ENCODE measurements at regions not wholly inside any gene's neighbourhood (a gene's known extent, or its start where the extent isn't known, plus 50 kb on each side); places are given as distances from the start of the nearest gene placed in this dataset.

GRCh38 chr2:8149007-8149405, 532.9 kb upstream of the ID2 start:
- TF ChIP-seq YY1 (IDR thresholded peaks at IDR 0.05) (no peak), GABPA (IDR thresholded peaks at IDR 0.05 in 1 of 2, conservative IDR thresholded peaks at IDR 0.05 in 1 of 2) (no peak), JUND (IDR thresholded peaks at IDR 0.05) (no peak), HNF4G (IDR thresholded peaks at IDR 0.05) (no peak), HNF4A (conservative IDR thresholded peaks at IDR 0.05) (no peak), RXRA (IDR thresholded peaks at IDR 0.05) (no peak), TAF1 (conservative IDR thresholded peaks at IDR 0.05) (no peak), EGR1 (IDR thresholded peaks at IDR 0.05; ENCODE audit: low read depth in 2 of 2) (no peak), FOXA1 (IDR thresholded peaks at IDR 0.05) (no peak), RAD21 (IDR thresholded peaks at IDR 0.05) (no peak), NR2F2 (IDR thresholded peaks at IDR 0.05) (no peak), SP1 (IDR thresholded peaks at IDR 0.05) (no peak), FOXA2 (IDR thresholded peaks at IDR 0.05) (no peak), ZBTB33 (IDR thresholded peaks at IDR 0.05) (no peak)
- TF ChIP-seq, protein P1, sequence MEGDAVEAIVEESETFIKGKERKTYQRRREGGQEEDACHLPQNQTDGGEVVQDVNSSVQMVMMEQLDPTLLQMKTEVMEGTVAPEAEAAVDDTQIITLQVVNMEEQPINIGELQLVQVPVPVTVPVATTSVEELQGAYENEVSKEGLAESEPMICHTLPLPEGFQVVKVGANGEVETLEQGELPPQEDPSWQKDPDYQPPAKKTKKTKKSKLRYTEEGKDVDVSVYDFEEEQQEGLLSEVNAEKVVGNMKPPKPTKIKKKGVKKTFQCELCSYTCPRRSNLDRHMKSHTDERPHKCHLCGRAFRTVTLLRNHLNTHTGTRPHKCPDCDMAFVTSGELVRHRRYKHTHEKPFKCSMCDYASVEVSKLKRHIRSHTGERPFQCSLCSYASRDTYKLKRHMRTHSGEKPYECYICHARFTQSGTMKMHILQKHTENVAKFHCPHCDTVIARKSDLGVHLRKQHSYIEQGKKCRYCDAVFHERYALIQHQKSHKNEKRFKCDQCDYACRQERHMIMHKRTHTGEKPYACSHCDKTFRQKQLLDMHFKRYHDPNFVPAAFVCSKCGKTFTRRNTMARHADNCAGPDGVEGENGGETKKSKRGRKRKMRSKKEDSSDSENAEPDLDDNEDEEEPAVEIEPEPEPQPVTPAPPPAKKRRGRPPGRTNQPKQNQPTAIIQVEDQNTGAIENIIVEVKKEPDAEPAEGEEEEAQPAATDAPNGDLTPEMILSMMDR (IDR thresholded peaks at IDR 0.05; ENCODE audit: low read depth, low read length, missing input control), result no peak
- TF ChIP-seq, protein P2, sequence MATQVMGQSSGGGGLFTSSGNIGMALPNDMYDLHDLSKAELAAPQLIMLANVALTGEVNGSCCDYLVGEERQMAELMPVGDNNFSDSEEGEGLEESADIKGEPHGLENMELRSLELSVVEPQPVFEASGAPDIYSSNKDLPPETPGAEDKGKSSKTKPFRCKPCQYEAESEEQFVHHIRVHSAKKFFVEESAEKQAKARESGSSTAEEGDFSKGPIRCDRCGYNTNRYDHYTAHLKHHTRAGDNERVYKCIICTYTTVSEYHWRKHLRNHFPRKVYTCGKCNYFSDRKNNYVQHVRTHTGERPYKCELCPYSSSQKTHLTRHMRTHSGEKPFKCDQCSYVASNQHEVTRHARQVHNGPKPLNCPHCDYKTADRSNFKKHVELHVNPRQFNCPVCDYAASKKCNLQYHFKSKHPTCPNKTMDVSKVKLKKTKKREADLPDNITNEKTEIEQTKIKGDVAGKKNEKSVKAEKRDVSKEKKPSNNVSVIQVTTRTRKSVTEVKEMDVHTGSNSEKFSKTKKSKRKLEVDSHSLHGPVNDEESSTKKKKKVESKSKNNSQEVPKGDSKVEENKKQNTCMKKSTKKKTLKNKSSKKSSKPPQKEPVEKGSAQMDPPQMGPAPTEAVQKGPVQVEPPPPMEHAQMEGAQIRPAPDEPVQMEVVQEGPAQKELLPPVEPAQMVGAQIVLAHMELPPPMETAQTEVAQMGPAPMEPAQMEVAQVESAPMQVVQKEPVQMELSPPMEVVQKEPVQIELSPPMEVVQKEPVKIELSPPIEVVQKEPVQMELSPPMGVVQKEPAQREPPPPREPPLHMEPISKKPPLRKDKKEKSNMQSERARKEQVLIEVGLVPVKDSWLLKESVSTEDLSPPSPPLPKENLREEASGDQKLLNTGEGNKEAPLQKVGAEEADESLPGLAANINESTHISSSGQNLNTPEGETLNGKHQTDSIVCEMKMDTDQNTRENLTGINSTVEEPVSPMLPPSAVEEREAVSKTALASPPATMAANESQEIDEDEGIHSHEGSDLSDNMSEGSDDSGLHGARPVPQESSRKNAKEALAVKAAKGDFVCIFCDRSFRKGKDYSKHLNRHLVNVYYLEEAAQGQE (IDR thresholded peaks at IDR 0.05), result no peak
- TF ChIP-seq, protein P3, sequence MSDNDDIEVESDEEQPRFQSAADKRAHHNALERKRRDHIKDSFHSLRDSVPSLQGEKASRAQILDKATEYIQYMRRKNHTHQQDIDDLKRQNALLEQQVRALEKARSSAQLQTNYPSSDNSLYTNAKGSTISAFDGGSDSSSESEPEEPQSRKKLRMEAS (IDR thresholded peaks at IDR 0.05), result no peak
- TF ChIP-seq, protein P4, sequence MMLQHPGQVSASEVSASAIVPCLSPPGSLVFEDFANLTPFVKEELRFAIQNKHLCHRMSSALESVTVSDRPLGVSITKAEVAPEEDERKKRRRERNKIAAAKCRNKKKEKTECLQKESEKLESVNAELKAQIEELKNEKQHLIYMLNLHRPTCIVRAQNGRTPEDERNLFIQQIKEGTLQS (IDR thresholded peaks at IDR 0.05), result no peak
- 97% methylated on average over 5 of the region's 5 CpGs for WGBS
- Histone ChIP-seq H3K36me3 (ENCODE audit: control insufficient read depth in 4 of 4, insufficient read depth in 3 of 4, low read depth in 1 of 4, low read length in 3 of 4) (peaks cover 0 to 7% (median 0%) of the 10 kb centered on the region in 4 donors), H3K27ac (ENCODE audit: low read depth in 1 of 2, low read length in 2 of 2) (no peak overlapping the region), H3K4me1 (ENCODE audit: control insufficient read depth in 4 of 4, insufficient read depth in 4 of 4, low read length in 3 of 4) (peaks cover 2 to 27% (median 17%) of the 10 kb centered on the region in 4 donors), H3K9ac (ENCODE audit: low read depth in 1 of 2, low read length in 2 of 2) (no peak overlapping the region), H3K4me3 (ENCODE audit: low read depth in 1 of 3, low read length in 3 of 3) (no peak overlapping the region), H3K27me3 (ENCODE audit: control insufficient read depth in 4 of 4, insufficient read depth in 4 of 4, low read length in 3 of 4) (no peaks in the 10 kb centered on the region), H3K9me3 (ENCODE audit: control insufficient read depth in 4 of 4, low read length in 3 of 4) (no peaks in the 10 kb centered on the region)
- DNase-seq (ENCODE audit: low spot score), result no peak
